ENCODE measurements at regions not wholly inside any gene's neighbourhood (a gene's known extent, or its start where the extent isn't known, plus 50 kb on each side); places are given as distances from the start of the nearest gene placed in this dataset.

- DNase-seq, result no peak
- Histone ChIP-seq H3K27me3 (no peaks in the 10 kb centered on the region), H3K36me3 (no peaks in the 10 kb centered on the region), H3K9me3 (no peaks in the 10 kb centered on the region), H3K4me3 (no peak overlapping the region)
These were observed 108.2 kb upstream of the ATF7IP start for GRCh38 chr12:14257303-14257733.

GRCh38 chr12:14257734-14258574 is 107.5 kb upstream of the ATF7IP start:
- DNase-seq, result peak; percentile 78
- H3K9me3 ChIP-seq, result no peaks in the 10 kb centered on the region
- H3K27me3 ChIP-seq, result no peaks in the 10 kb centered on the region
- no peaks in the 10 kb centered on the region for H3K36me3 ChIP-seq
- H3K4me3 ChIP-seq, result no peak overlapping the region

GRCh38 chr12:14258575-14258940 is 106.9 kb upstream of the ATF7IP start:
- Histone ChIP-seq H3K9me3 (no peaks in the 10 kb centered on the region), H3K36me3 (no peaks in the 10 kb centered on the region), H3K4me3 (no peak overlapping the region), H3K27me3 (no peaks in the 10 kb centered on the region)
- no peak for DNase-seq

- no peak overlapping the region for H3K4me3 ChIP-seq
- H3K27me3 ChIP-seq, result no peaks in the 10 kb centered on the region
- H3K9me3 ChIP-seq, result no peaks in the 10 kb centered on the region
- no peak for DNase-seq
- H3K36me3 ChIP-seq, result no peaks in the 10 kb centered on the region
These were observed 105.9 kb upstream of the ATF7IP start for GRCh38 chr12:14259481-14260010.

- H3K4me3 ChIP-seq, result no peak overlapping the region
- no peaks in the 10 kb centered on the region for H3K27me3 ChIP-seq
- no peaks in the 10 kb centered on the region for H3K36me3 ChIP-seq
- peak; percentile 87 for DNase-seq
- H3K9me3 ChIP-seq, result no peaks in the 10 kb centered on the region
These were observed 105.2 kb upstream of the ATF7IP start for GRCh38 chr12:14260011-14260993.

GRCh38 chr12:14261096-14261495 is 104.4 kb upstream of the ATF7IP start:
- no peak overlapping the region for H3K4me3 ChIP-seq
- no peaks in the 10 kb centered on the region for H3K27me3 ChIP-seq
- no peak for DNase-seq

GRCh38 chr12:14261861-14262260 is 103.6 kb upstream of the ATF7IP start:
- Histone ChIP-seq H3K4me3 (no peak overlapping the region), H3K36me3 (no peaks in the 10 kb centered on the region), H3K9me3 (no peaks in the 10 kb centered on the region), H3K27me3 (no peaks in the 10 kb centered on the region)
- DNase-seq, result no peak

More at GRCh38 chr12:14261096-14261495, 104.4 kb upstream of the ATF7IP start:
- Histone ChIP-seq H3K36me3 (no peaks in the 10 kb centered on the region), H3K9me3 (no peaks in the 10 kb centered on the region)

GRCh38 chr12:14262771-14263511 is 102.5 kb upstream of the ATF7IP start:
- H3K4me3 ChIP-seq, result no peak overlapping the region
- no peaks in the 10 kb centered on the region for H3K27me3 ChIP-seq
- DNase-seq, result no peak
- H3K36me3 ChIP-seq, result no peaks in the 10 kb centered on the region
- H3K9me3 ChIP-seq, result no peaks in the 10 kb centered on the region

GRCh38 chr12:14263742-14264141 is 101.7 kb upstream of the ATF7IP start:
- Histone ChIP-seq H3K36me3 (no peaks in the 10 kb centered on the region), H3K9me3 (no peaks in the 10 kb centered on the region), H3K4me3 (no peak overlapping the region), H3K27me3 (no peaks in the 10 kb centered on the region)
- no peak for DNase-seq

- Histone ChIP-seq H3K36me3 (no peaks in the 10 kb centered on the region), H3K4me3 (no peak overlapping the region), H3K27me3 (no peaks in the 10 kb centered on the region), H3K9me3 (no peaks in the 10 kb centered on the region)
- no peak for DNase-seq
These were observed 101.2 kb upstream of the ATF7IP start for GRCh38 chr12:14264316-14264715.

GRCh38 chr12:14264778-14265177 is 100.7 kb upstream of the ATF7IP start:
- DNase-seq, result no peak
- Histone ChIP-seq H3K4me3 (no peak overlapping the region), H3K36me3 (no peaks in the 10 kb centered on the region), H3K27me3 (no peaks in the 10 kb centered on the region), H3K9me3 (no peaks in the 10 kb centered on the region)

GRCh38 chr12:14268120-14268515 is 97.4 kb upstream of the ATF7IP start:
- Histone ChIP-seq H3K9me3 (no peaks in the 10 kb centered on the region), H3K36me3 (no peaks in the 10 kb centered on the region), H3K4me3 (no peak overlapping the region), H3K27me3 (no peaks in the 10 kb centered on the region)
- no peak for DNase-seq

- no peak overlapping the region for H3K4me3 ChIP-seq
- no peak for DNase-seq
- no peaks in the 10 kb centered on the region for H3K9me3 ChIP-seq
- no peaks in the 10 kb centered on the region for H3K27me3 ChIP-seq
- no peaks in the 10 kb centered on the region for H3K36me3 ChIP-seq
These were observed 95.1 kb upstream of the ATF7IP start for GRCh38 chr12:14270392-14270791.

- Histone ChIP-seq H3K4me3 (no peak overlapping the region), H3K9me3 (no peaks in the 10 kb centered on the region), H3K27me3 (no peaks in the 10 kb centered on the region), H3K36me3 (no peaks in the 10 kb centered on the region)
- no peak for DNase-seq
These were observed 92.2 kb upstream of the ATF7IP start for GRCh38 chr12:14272956-14273912.

GRCh38 chr12:14273913-14274311 is 91.6 kb upstream of the ATF7IP start:
- no peaks in the 10 kb centered on the region for H3K27me3 ChIP-seq
- H3K36me3 ChIP-seq, result no peaks in the 10 kb centered on the region
- H3K4me3 ChIP-seq, result no peak overlapping the region
- no peaks in the 10 kb centered on the region for H3K9me3 ChIP-seq
- no peak for DNase-seq

- H3K27me3 ChIP-seq, result no peaks in the 10 kb centered on the region
- H3K36me3 ChIP-seq, result no peaks in the 10 kb centered on the region
- DNase-seq, result no peak
- H3K9me3 ChIP-seq, result no peaks in the 10 kb centered on the region
- H3K4me3 ChIP-seq, result no peak overlapping the region
These were observed 90.4 kb upstream of the ATF7IP start for GRCh38 chr12:14275111-14275510.

All from MG63 (cell line).